ENCODE measurements at regions not wholly inside any gene's neighbourhood (a gene's known extent, or its start where the extent isn't known, plus 50 kb on each side); places are given as distances from the start of the nearest gene placed in this dataset.

- Histone ChIP-seq H3K27me3 (replicated peaks; ENCODE audit: control insufficient read depth, insufficient read depth, low read length) (no peaks in the 10 kb centered on the region), H3K9me3 (ENCODE audit: control insufficient read depth, low read length) (no peaks in the 10 kb centered on the region), H3K9ac (ENCODE audit: low read length) (no peak overlapping the region), H3K36me3 (ENCODE audit: control insufficient read depth, insufficient read depth, low read length, severe bottlenecking) (no peaks in the 10 kb centered on the region), H3K4me1 (ENCODE audit: control insufficient read depth, insufficient read depth, low read length) (no peaks in the 10 kb centered on the region), H3K4me3 (ENCODE audit: low read length) (no peak overlapping the region)
- no peak for DNase-seq (ENCODE audit: low read depth)
These were observed 785.6 kb upstream of the KLHL1 start for GRCh38 chr13:70893832-70894231.

- Histone ChIP-seq H3K27me3 (replicated peaks; ENCODE audit: control insufficient read depth, insufficient read depth, low read length) (no peaks in the 10 kb centered on the region), H3K9me3 (ENCODE audit: control insufficient read depth, low read length) (no peaks in the 10 kb centered on the region), H3K4me1 (ENCODE audit: control insufficient read depth, insufficient read depth, low read length) (no peaks in the 10 kb centered on the region), H3K36me3 (ENCODE audit: control insufficient read depth, insufficient read depth, low read length, severe bottlenecking) (no peaks in the 10 kb centered on the region), H3K9ac (ENCODE audit: low read length) (no peak overlapping the region), H3K4me3 (ENCODE audit: low read length) (no peak overlapping the region)
- DNase-seq (ENCODE audit: low read depth) = no peak
These were observed 782.0 kb upstream of the KLHL1 start for GRCh38 chr13:70890289-70890688.

GRCh38 chr13:70889163-70889562 lies 780.9 kb upstream of the KLHL1 start:
- Histone ChIP-seq H3K9ac (ENCODE audit: low read length) (no peak overlapping the region), H3K36me3 (ENCODE audit: control insufficient read depth, insufficient read depth, low read length, severe bottlenecking) (no peaks in the 10 kb centered on the region)
- DNase-seq (ENCODE audit: low read depth) = no peak

GRCh38 chr13:70884196-70884595 lies 775.9 kb upstream of the KLHL1 start:
- H3K36me3 ChIP-seq (ENCODE audit: control insufficient read depth, insufficient read depth, low read length, severe bottlenecking) = no peaks in the 10 kb centered on the region
- peaks cover 5% of the 10 kb centered on the region for H3K9me3 ChIP-seq (ENCODE audit: control insufficient read depth, low read length)
- no peak overlapping the region for H3K4me3 ChIP-seq (ENCODE audit: low read length)
- H3K4me1 ChIP-seq (ENCODE audit: control insufficient read depth, insufficient read depth, low read length) = no peaks in the 10 kb centered on the region
- H3K27me3 ChIP-seq (replicated peaks; ENCODE audit: control insufficient read depth, insufficient read depth, low read length) = no peaks in the 10 kb centered on the region
- no peak overlapping the region for H3K9ac ChIP-seq (ENCODE audit: low read length)
- DNase-seq (ENCODE audit: low read depth) = no peak

More at GRCh38 chr13:70889163-70889562, 780.9 kb upstream of the KLHL1 start:
- peaks cover 3% of the 10 kb centered on the region for H3K9me3 ChIP-seq (ENCODE audit: control insufficient read depth, low read length)
- no peaks in the 10 kb centered on the region for H3K27me3 ChIP-seq (replicated peaks; ENCODE audit: control insufficient read depth, insufficient read depth, low read length)
- H3K4me3 ChIP-seq (ENCODE audit: low read length) = no peak overlapping the region
- no peaks in the 10 kb centered on the region for H3K4me1 ChIP-seq (ENCODE audit: control insufficient read depth, insufficient read depth, low read length)

- no peak for DNase-seq (ENCODE audit: low read depth)
- Histone ChIP-seq H3K36me3 (ENCODE audit: control insufficient read depth, insufficient read depth, low read length, severe bottlenecking) (no peaks in the 10 kb centered on the region), H3K9ac (ENCODE audit: low read length) (no peak overlapping the region), H3K4me1 (ENCODE audit: control insufficient read depth, insufficient read depth, low read length) (no peaks in the 10 kb centered on the region), H3K27me3 (replicated peaks; ENCODE audit: control insufficient read depth, insufficient read depth, low read length) (no peaks in the 10 kb centered on the region), H3K4me3 (ENCODE audit: low read length) (no peak overlapping the region), H3K9me3 (ENCODE audit: control insufficient read depth, low read length) (no peaks in the 10 kb centered on the region)
These were observed 766.4 kb upstream of the KLHL1 start for GRCh38 chr13:70874636-70875035.

- DNase-seq (ENCODE audit: low read depth) = no peak
- no peaks in the 10 kb centered on the region for H3K4me1 ChIP-seq (ENCODE audit: control insufficient read depth, insufficient read depth, low read length)
- H3K4me3 ChIP-seq (ENCODE audit: low read length) = no peak overlapping the region
- no peak overlapping the region for H3K9ac ChIP-seq (ENCODE audit: low read length)
- no peaks in the 10 kb centered on the region for H3K27me3 ChIP-seq (replicated peaks; ENCODE audit: control insufficient read depth, insufficient read depth, low read length)
- H3K36me3 ChIP-seq (ENCODE audit: control insufficient read depth, insufficient read depth, low read length, severe bottlenecking) = no peaks in the 10 kb centered on the region
- no peaks in the 10 kb centered on the region for H3K9me3 ChIP-seq (ENCODE audit: control insufficient read depth, low read length)
These were observed 756.5 kb upstream of the KLHL1 start for GRCh38 chr13:70864731-70865130.

- DNase-seq (ENCODE audit: low read depth) = no peak
- no peaks in the 10 kb centered on the region for H3K27me3 ChIP-seq (replicated peaks; ENCODE audit: control insufficient read depth, insufficient read depth, low read length)
- H3K9ac ChIP-seq (ENCODE audit: low read length) = no peak overlapping the region
- no peaks in the 10 kb centered on the region for H3K4me1 ChIP-seq (ENCODE audit: control insufficient read depth, insufficient read depth, low read length)
- no peaks in the 10 kb centered on the region for H3K36me3 ChIP-seq (ENCODE audit: control insufficient read depth, insufficient read depth, low read length, severe bottlenecking)
- H3K9me3 ChIP-seq (ENCODE audit: control insufficient read depth, low read length) = no peaks in the 10 kb centered on the region
- H3K4me3 ChIP-seq (ENCODE audit: low read length) = no peak overlapping the region
These were observed 748.5 kb upstream of the KLHL1 start for GRCh38 chr13:70856711-70857110.

- DNase-seq (ENCODE audit: low read depth) = no peak
- Histone ChIP-seq H3K36me3 (ENCODE audit: control insufficient read depth, insufficient read depth, low read length, severe bottlenecking) (no peaks in the 10 kb centered on the region), H3K4me1 (ENCODE audit: control insufficient read depth, insufficient read depth, low read length) (no peaks in the 10 kb centered on the region), H3K9me3 (ENCODE audit: control insufficient read depth, low read length) (no peaks in the 10 kb centered on the region), H3K4me3 (ENCODE audit: low read length) (no peak overlapping the region), H3K9ac (ENCODE audit: low read length) (no peak overlapping the region), H3K27me3 (replicated peaks; ENCODE audit: control insufficient read depth, insufficient read depth, low read length) (no peaks in the 10 kb centered on the region)
These were observed 747.8 kb upstream of the KLHL1 start for GRCh38 chr13:70856025-70856424.

GRCh38 chr13:70849222-70849621 lies 741.0 kb upstream of the KLHL1 start:
- no peak overlapping the region for H3K9ac ChIP-seq (ENCODE audit: low read length)
- peaks cover 3% of the 10 kb centered on the region for H3K9me3 ChIP-seq (ENCODE audit: control insufficient read depth, low read length)
- H3K4me1 ChIP-seq (ENCODE audit: control insufficient read depth, insufficient read depth, low read length) = no peaks in the 10 kb centered on the region
- no peaks in the 10 kb centered on the region for H3K27me3 ChIP-seq (replicated peaks; ENCODE audit: control insufficient read depth, insufficient read depth, low read length)
- DNase-seq (ENCODE audit: low read depth) = no peak
- H3K36me3 ChIP-seq (ENCODE audit: control insufficient read depth, insufficient read depth, low read length, severe bottlenecking) = no peaks in the 10 kb centered on the region
- no peak overlapping the region for H3K4me3 ChIP-seq (ENCODE audit: low read length)

- H3K9me3 ChIP-seq (ENCODE audit: control insufficient read depth, low read length) = no peaks in the 10 kb centered on the region
- H3K27me3 ChIP-seq (replicated peaks; ENCODE audit: control insufficient read depth, insufficient read depth, low read length) = no peaks in the 10 kb centered on the region
- H3K36me3 ChIP-seq (ENCODE audit: control insufficient read depth, insufficient read depth, low read length, severe bottlenecking) = no peaks in the 10 kb centered on the region
- H3K4me3 ChIP-seq (ENCODE audit: low read length) = no peak overlapping the region
- H3K9ac ChIP-seq (ENCODE audit: low read length) = no peak overlapping the region
- no peaks in the 10 kb centered on the region for H3K4me1 ChIP-seq (ENCODE audit: control insufficient read depth, insufficient read depth, low read length)
- no peak for DNase-seq (ENCODE audit: low read depth)
These were observed 736.3 kb upstream of the KLHL1 start for GRCh38 chr13:70844391-70845108.

GRCh38 chr13:70842062-70842644 lies 733.9 kb upstream of the KLHL1 start:
- H3K36me3 ChIP-seq (ENCODE audit: control insufficient read depth, insufficient read depth, low read length, severe bottlenecking) = no peaks in the 10 kb centered on the region
- no peak overlapping the region for H3K9ac ChIP-seq (ENCODE audit: low read length)
- H3K4me1 ChIP-seq (ENCODE audit: control insufficient read depth, insufficient read depth, low read length) = no peaks in the 10 kb centered on the region
- no peak overlapping the region for H3K4me3 ChIP-seq (ENCODE audit: low read length)
- no peak for DNase-seq (ENCODE audit: low read depth)
- no peaks in the 10 kb centered on the region for H3K9me3 ChIP-seq (ENCODE audit: control insufficient read depth, low read length)
- no peaks in the 10 kb centered on the region for H3K27me3 ChIP-seq (replicated peaks; ENCODE audit: control insufficient read depth, insufficient read depth, low read length)

Measured in adipocyte (in vitro differentiated cells).